GM12878 (cell line): ENCODE measurements at regions not wholly inside any gene's neighbourhood (a gene's known extent, or its start where the extent isn't known, plus 50 kb on each side); places are given as distances from the start of the nearest gene placed in this dataset.
A peak's percentile ranks its signal among the peaks of the same experiment; 100 is the strongest.

ENCODE experiments used
- BRCA1 ChIP-seq: IDR thresholded peaks from 2 replicates; pipeline ENCODE4 v1.6.1; 2011; ENCODE audit warnings: low read depth, low read length, improper control_type of control experiment
- CEBPB ChIP-seq, 2 experiments: fragments of 150-350 bp in 1 of 2; IDR thresholded peaks; 2 replicates each; pipeline ENCODE4 v1.6.1; 2012 to 2014; ENCODE audit warnings: low read depth in 2 of 2, low read length in 2 of 2, borderline replicate concordance in 1 of 2, inconsistent platforms in 1 of 2
- ESRRA ChIP-seq: IDR thresholded peaks from 2 replicates; pipeline ENCODE4 v1.6.1; 2012; ENCODE audit warnings: mild to moderate bottlenecking, low read length, improper control_type of control experiment
- EZH2 ChIP-seq: IDR thresholded peaks from 2 replicates; pipeline ENCODE4 v1.6.1; 2012; ENCODE audit warnings: low read depth, mild to moderate bottlenecking, control low read depth, inconsistent platforms, low read length, borderline replicate concordance; ENCODE audit not compliant: control insufficient read depth
- FOS ChIP-seq: IDR thresholded peaks from 3 replicates; pipeline ENCODE4 v1.6.1; 2011; ENCODE audit warnings: borderline replicate concordance; ENCODE audit not compliant: insufficient read length; ENCODE audit errors: extremely low read depth
- FOXK2 ChIP-seq: fragments of 450-650 bp; IDR thresholded peaks from 2 replicates; pipeline ENCODE4 v1.6.1; 2017; ENCODE audit warnings: mild to moderate bottlenecking, moderate library complexity
- IKZF1 ChIP-seq: fragments of 450-650 bp; conservative IDR thresholded peaks from 2 replicates; pipeline ENCODE4 v1.6.1; 2017; ENCODE audit warnings: antibody characterized with exemption, mild to moderate bottlenecking
- MEF2B ChIP-seq: fragments of 450-650 bp; IDR thresholded peaks from 2 replicates; pipeline ENCODE4 v1.6.1; 2018; ENCODE audit warnings: mild to moderate bottlenecking, moderate library complexity; ENCODE audit not compliant: partially characterized antibody, poor library complexity, severe bottlenecking
- POLR2A ChIP-seq: IDR thresholded peaks from 2 replicates; pipeline ENCODE4 v1.6.1; 2011; ENCODE audit warnings: low read depth, mild to moderate bottlenecking, low read length
- RBBP5 ChIP-seq: fragments of 200-600 bp; sonication (generic); conservative IDR thresholded peaks from 2 replicates; pipeline ENCODE4 v1.6.1; 2016
- SIN3A ChIP-seq: IDR thresholded peaks from 2 replicates; pipeline ENCODE4 v1.6.1; 2012; ENCODE audit warnings: low read depth, low read length, improper control_type of control experiment
- SMAD1 ChIP-seq: fragments of 450-650 bp; IDR thresholded peaks from 2 replicates; pipeline ENCODE4 v1.6.1; 2018; ENCODE audit warnings: mild to moderate bottlenecking, low read depth; ENCODE audit not compliant: partially characterized antibody
- TCF3 ChIP-seq: IDR thresholded peaks from 2 replicates; pipeline ENCODE4 v1.6.1; 2012; ENCODE audit warnings: low read depth, mild to moderate bottlenecking, low read length, borderline replicate concordance; ENCODE audit not compliant: insufficient read depth
- ZNF24 ChIP-seq: fragments of 450-650 bp; IDR thresholded peaks from 2 replicates; pipeline ENCODE4 v1.6.1; 2017; ENCODE audit warnings: antibody characterized with exemption, mild to moderate bottlenecking
- ZNF622 ChIP-seq: fragments of 450-650 bp; IDR thresholded peaks from 2 replicates; pipeline ENCODE4 v1.6.1; 2017; ENCODE audit warnings: mild to moderate bottlenecking, inconsistent platforms
- TF ChIP-seq, protein P1 (sequence below): fragments of 450-650 bp; IDR thresholded peaks from 2 replicates; pipeline ENCODE4 v1.6.1; 2017; ENCODE audit warnings: low read depth, mild to moderate bottlenecking, moderate library complexity
- TF ChIP-seq, protein P2 (sequence below): IDR thresholded peaks from 2 replicates; pipeline ENCODE4 v1.6.1; 2012; ENCODE audit warnings: low read depth, low read length, improper control_type of control experiment
- TF ChIP-seq, protein P3 (sequence below): fragments of 450-650 bp; IDR thresholded peaks from 2 replicates; pipeline ENCODE4 v1.6.1; 2018; ENCODE audit warnings: mild to moderate bottlenecking, low read depth, moderate library complexity; ENCODE audit not compliant: partially characterized antibody
- TF ChIP-seq, protein P4 (sequence below): fragments of 450-650 bp; formaldehyde crosslinking; IDR thresholded peaks from 2 replicates; pipeline ENCODE4 v1.4.0; 2020; ENCODE audit warnings: mild to moderate bottlenecking, moderate library complexity
- TF ChIP-seq, protein P5 (sequence below): fragments of 450-650 bp; IDR thresholded peaks from 2 replicates; pipeline ENCODE4 v1.6.1; 2017; ENCODE audit warnings: antibody characterized with exemption, mild to moderate bottlenecking, moderate library complexity

DNA sequence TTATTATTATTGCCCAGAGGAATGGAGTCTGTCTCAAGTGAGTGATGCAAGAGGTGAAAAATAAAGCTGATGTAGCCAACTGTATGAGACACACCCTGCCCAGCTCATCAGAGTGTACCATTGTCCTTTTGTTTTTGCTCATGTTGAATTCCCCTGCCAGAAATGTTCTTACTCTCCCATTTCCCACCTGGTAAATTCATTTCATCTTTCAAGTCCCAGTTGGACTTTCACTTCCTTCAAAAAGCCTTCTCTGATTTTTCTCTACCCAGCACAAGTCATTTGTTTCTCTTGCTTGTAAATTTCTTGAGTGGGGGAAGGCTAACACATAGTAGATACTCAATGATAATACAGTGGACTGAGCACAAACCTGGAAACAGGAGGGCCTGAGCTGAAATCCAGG, 394.5 kb upstream of the ZNF462 start (continued):
- TF ChIP-seq, protein P1, sequence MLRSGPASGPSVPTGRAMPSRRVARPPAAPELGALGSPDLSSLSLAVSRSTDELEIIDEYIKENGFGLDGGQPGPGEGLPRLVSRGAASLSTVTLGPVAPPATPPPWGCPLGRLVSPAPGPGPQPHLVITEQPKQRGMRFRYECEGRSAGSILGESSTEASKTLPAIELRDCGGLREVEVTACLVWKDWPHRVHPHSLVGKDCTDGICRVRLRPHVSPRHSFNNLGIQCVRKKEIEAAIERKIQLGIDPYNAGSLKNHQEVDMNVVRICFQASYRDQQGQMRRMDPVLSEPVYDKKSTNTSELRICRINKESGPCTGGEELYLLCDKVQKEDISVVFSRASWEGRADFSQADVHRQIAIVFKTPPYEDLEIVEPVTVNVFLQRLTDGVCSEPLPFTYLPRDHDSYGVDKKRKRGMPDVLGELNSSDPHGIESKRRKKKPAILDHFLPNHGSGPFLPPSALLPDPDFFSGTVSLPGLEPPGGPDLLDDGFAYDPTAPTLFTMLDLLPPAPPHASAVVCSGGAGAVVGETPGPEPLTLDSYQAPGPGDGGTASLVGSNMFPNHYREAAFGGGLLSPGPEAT, result 0 out of 2 replicates have a peak, but pooled peaks have one; percentile 38
- TF ChIP-seq, protein P2, sequence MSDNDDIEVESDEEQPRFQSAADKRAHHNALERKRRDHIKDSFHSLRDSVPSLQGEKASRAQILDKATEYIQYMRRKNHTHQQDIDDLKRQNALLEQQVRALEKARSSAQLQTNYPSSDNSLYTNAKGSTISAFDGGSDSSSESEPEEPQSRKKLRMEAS, result no peak
- TF ChIP-seq TCF3 (0 out of 2 replicates have a peak, but pooled peaks have one; percentile 13), IKZF1 (peak; percentile 45; the same call in 1 of the 2 replicates), CEBPB (IDR thresholded peaks at IDR 0.05; ENCODE audit: borderline replicate concordance in 1 of 2, low read depth in 2 of 2, low read length in 2 of 2) (no peak), RBBP5 (no peak), POLR2A (no peak), FOS (no peak), SIN3A (no peak), FOXK2 (no peak), MEF2B (no peak), ZNF24 (peak; percentile 93), EZH2 (no peak), ZNF622 (no peak), ESRRA (no peak), SMAD1 (no peak), BRCA1 (no peak)
- TF ChIP-seq, protein P3, sequence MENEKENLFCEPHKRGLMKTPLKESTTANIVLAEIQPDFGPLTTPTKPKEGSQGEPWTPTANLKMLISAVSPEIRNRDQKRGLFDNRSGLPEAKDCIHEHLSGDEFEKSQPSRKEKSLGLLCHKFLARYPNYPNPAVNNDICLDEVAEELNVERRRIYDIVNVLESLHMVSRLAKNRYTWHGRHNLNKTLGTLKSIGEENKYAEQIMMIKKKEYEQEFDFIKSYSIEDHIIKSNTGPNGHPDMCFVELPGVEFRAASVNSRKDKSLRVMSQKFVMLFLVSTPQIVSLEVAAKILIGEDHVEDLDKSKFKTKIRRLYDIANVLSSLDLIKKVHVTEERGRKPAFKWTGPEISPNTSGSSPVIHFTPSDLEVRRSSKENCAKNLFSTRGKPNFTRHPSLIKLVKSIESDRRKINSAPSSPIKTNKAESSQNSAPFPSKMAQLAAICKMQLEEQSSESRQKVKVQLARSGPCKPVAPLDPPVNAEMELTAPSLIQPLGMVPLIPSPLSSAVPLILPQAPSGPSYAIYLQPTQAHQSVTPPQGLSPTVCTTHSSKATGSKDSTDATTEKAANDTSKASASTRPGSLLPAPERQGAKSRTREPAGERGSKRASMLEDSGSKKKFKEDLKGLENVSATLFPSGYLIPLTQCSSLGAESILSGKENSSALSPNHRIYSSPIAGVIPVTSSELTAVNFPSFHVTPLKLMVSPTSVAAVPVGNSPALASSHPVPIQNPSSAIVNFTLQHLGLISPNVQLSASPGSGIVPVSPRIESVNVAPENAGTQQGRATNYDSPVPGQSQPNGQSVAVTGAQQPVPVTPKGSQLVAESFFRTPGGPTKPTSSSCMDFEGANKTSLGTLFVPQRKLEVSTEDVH, result no peak
- TF ChIP-seq, protein P4, sequence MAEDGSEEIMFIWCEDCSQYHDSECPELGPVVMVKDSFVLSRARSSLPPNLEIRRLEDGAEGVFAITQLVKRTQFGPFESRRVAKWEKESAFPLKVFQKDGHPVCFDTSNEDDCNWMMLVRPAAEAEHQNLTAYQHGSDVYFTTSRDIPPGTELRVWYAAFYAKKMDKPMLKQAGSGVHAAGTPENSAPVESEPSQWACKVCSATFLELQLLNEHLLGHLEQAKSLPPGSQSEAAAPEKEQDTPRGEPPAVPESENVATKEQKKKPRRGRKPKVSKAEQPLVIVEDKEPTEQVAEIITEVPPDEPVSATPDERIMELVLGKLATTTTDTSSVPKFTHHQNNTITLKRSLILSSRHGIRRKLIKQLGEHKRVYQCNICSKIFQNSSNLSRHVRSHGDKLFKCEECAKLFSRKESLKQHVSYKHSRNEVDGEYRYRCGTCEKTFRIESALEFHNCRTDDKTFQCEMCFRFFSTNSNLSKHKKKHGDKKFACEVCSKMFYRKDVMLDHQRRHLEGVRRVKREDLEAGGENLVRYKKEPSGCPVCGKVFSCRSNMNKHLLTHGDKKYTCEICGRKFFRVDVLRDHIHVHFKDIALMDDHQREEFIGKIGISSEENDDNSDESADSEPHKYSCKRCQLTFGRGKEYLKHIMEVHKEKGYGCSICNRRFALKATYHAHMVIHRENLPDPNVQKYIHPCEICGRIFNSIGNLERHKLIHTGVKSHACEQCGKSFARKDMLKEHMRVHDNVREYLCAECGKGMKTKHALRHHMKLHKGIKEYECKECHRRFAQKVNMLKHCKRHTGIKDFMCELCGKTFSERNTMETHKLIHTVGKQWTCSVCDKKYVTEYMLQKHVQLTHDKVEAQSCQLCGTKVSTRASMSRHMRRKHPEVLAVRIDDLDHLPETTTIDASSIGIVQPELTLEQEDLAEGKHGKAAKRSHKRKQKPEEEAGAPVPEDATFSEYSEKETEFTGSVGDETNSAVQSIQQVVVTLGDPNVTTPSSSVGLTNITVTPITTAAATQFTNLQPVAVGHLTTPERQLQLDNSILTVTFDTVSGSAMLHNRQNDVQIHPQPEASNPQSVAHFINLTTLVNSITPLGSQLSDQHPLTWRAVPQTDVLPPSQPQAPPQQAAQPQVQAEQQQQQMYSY (CRISPR knock-in tag), result no peak
- TF ChIP-seq, protein P5, sequence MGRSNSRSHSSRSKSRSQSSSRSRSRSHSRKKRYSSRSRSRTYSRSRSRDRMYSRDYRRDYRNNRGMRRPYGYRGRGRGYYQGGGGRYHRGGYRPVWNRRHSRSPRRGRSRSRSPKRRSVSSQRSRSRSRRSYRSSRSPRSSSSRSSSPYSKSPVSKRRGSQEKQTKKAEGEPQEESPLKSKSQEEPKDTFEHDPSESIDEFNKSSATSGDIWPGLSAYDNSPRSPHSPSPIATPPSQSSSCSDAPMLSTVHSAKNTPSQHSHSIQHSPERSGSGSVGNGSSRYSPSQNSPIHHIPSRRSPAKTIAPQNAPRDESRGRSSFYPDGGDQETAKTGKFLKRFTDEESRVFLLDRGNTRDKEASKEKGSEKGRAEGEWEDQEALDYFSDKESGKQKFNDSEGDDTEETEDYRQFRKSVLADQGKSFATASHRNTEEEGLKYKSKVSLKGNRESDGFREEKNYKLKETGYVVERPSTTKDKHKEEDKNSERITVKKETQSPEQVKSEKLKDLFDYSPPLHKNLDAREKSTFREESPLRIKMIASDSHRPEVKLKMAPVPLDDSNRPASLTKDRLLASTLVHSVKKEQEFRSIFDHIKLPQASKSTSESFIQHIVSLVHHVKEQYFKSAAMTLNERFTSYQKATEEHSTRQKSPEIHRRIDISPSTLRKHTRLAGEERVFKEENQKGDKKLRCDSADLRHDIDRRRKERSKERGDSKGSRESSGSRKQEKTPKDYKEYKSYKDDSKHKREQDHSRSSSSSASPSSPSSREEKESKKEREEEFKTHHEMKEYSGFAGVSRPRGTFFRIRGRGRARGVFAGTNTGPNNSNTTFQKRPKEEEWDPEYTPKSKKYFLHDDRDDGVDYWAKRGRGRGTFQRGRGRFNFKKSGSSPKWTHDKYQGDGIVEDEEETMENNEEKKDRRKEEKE, result no peak
